ENCODE measurements at regions not wholly inside any gene's neighbourhood (a gene's known extent, or its start where the extent isn't known, plus 50 kb on each side); places are given as distances from the start of the nearest gene placed in this dataset.
"Not testable (repeated sequence)": the region's sequence is repeated elsewhere in the genome, so short reads cannot be mapped to it uniquely, and the experiment has no call there.

DNA sequence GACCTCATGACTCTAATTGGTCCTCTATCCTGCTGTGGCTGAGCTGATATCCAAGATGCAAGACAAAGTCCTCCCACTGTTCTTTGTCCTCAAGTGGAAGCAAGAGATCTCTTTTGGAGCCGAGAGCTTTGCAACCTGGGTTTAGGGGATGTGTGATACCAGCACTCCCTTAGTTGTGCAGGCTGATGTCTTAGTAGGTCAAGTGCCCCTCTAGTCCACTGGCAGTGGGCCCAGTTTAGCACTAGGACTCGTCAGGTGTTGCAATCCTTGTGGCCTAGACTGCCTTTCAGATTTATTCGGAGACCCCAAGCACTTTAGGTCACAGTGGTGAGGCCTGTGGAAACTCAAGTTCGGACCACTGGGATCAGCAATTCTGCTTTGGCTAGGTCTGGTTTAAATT is 64.0 kb downstream of the GPRASP3 start:
- DNase-seq: no peak

- DNase-seq: no peak
Measured at GRCh38 chrX:102787283-102787682, 66.7 kb downstream of the GPRASP3 start.

GRCh38 chrX:102808336-102808735 is 87.8 kb downstream of the GPRASP3 start:
- DNase-seq: no peak

- not testable (repeated sequence) for DNase-seq
Measured at GRCh38 chrX:102818269-102818668, 97.7 kb downstream of the GPRASP3 start.

- no peak for DNase-seq
Measured at GRCh38 chrX:102832661-102833060, 104.4 kb upstream of the RAB40AL start.

DNA sequence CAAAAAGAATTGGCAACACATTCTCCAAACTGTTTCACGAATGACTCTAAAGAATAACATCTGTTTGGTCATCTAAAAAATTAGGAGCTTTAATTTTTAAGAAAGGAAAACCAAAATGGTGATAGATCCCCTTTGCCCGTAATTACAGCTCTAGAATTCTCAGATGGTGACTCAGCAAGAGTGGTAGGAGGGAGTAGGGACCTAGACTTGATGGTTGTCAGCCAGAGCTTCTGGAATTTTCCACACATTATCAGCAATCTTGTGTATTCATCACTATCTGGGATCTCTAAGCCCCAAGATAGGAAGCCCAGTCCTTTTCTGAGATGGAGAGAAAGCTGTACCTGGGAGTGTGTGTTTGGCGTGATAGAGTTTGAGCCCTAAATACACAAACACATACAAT is 103.9 kb upstream of the RAB40AL start:
- no peak for DNase-seq

DNA sequence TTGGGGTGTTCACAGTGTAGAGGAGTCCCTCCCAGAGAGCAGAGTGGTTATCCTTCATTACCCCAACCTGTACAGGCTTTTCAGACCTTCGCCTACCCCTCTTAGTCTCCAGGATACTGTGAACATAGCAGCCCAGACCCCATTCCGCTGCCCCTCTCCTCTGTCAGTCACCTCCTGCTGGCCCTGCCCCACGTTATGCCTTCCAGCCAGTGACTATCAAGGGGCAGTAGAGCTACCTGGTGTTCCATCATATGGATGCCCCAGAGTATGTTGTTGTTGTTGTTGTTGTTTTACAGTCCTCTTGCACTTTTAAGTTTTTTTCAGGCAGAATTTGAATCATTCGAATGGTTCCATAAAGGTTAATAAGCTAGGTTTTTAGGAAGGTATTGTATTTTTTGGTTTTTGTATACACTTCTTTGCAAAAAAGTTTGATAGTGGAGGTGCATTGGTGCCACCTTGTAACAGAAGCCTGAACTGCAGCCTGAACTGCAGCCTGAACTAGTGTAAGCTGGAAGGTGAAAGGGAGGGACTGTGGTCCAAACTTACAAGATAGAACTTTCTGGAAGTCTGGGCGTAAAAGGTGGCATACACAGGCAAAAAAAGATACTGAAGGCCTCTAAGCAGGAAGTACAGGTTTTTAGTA is 101.4 kb upstream of the RAB40AL start:
- peak; percentile 7 for DNase-seq

- no peak for DNase-seq
Measured at GRCh38 chrX:102837847-102838246, 99.2 kb upstream of the RAB40AL start.

DNA sequence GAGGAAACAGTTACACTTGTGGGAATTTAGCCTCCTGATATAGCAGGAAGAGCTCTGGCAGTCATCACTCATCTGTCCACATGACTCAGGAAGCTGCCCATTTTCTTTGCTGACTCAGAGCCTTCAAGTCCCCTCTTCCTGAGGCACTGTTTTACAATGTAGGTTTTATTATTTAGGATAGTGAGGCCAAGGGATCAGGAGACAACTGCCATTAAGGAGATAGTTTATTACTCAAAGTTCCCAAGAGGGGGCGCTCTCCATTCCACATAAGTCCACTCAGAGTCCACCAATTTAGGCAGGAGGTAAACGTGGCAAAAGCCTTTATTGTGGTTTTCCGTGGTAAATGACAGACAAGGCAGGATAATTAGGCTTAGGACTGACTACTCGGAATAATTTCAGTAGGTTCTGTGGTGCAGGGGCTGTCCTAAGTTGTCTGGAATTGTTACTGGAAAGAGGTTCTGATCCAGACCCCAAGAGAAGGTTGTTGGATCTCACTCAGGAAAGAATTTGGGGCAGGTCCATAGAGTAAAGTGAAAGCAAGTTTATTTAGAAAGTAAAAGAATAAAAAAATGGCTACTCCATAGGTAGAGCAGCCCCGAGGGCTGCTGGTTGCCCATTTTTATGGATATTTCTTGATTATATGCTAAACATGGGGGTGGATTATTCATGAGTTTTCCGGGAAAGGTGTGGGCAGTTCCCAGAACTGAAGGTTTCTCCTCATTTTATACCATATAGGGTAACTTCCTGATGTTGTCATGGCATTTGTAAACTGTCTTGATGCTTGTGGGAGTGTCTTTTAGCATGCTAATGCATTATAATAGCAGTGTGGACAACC is 96.0 kb upstream of the RAB40AL start:
- no peak for DNase-seq

DNA sequence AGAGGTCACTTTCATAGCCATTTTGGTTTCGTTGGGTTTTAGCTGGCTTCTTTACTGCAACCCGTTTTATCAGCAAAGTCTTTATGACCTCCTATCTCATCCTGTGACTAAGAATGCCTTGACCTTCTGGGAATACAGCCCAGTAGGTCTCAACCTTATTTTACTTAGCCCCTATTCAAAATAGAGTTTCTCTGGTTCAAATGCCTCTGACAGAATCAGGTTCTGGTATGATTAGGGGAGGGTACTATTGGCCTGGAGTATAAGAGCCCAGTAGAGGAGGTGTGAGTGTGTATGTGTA is 95.4 kb upstream of the RAB40AL start:
- DNase-seq: no peak

GRCh38 chrX:102845020-102845419 is 92.1 kb upstream of the RAB40AL start:
- DNase-seq: no peak

- DNase-seq: no peak
Measured at GRCh38 chrX:102846544-102847236, 90.4 kb upstream of the RAB40AL start.

DNA sequence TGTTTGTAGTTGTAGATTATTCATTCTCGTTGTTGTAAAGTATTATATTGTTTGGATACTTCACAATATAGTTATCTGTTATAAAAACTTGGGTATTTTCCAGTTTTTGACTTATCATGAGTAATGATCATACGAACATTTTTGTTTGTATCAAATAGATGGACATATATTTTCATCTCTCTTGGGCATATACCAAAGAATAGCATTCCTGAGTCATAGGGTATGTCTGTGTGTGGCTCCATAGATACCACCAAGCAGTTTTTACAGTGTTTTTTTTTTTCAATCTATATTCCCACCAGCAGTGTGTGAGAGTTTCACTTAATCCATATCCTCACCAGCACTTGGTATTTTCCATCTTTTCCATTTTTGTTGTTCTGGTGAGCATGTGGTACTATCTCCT is 89.7 kb upstream of the RAB40AL start:
- DNase-seq: no peak

GRCh38 chrX:102849396-102849795 is 87.7 kb upstream of the RAB40AL start:
- no peak for DNase-seq

GRCh38 chrX:102858826-102859549 is 78.1 kb upstream of the RAB40AL start:
- DNase-seq: not testable (repeated sequence)

- DNase-seq: no peak
Measured at GRCh38 chrX:102859550-102859871, 77.6 kb upstream of the RAB40AL start.

- no peak for DNase-seq
Measured at GRCh38 chrX:102860235-102860634, 76.8 kb upstream of the RAB40AL start.

DNA sequence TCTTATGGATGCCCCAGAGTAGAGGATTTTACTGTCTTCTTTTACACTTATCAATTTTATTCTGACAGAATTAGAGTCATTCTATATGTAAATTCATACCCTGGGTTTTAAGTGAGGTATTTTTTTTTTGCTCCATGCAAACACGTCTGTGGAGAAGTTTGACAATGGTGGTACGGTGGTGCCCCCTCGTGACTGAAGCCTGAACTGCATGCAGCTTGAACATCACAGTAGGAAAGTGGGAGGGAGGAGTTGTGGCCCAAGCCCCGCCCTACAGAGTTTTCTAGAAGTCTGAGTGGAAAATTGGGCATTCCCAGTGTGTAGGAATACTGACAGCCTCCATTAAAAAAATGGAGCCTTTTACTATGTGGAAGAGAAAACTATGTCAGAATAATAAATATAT is 73.3 kb upstream of the RAB40AL start:
- peak; percentile 81 for DNase-seq

DNA sequence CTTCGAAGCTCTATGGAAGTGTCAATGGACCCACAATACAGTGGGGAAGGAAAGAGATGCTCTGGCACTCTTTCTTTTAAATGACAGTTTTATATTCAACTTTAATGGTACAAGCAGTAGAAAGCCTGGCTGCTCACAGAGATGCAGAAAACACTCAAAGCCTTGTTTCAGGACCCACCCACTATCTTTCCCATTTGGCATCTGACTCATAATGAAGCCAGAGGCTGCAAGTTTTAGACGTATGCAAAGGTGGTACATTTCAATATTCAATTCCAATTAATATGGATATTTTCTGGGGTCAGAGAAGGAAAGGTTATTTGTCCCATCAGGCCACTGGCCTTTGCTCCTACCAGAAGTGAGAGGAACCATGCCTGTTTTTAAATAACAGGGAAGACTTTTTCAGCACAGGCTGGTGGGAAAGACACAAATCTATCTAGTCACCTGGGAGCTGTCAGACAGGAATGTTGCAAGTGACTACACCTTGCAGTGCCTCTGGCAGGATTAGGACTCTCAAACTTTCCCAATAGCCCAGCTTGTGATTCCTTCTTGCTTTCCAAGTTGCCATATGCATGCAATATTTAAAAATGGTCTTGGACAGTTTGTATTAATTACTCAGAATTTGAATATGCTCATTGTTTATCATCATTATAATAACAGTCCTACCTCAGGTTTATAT is 70.0 kb upstream of the RAB40AL start:
- no peak for DNase-seq

- no peak for DNase-seq
Measured at GRCh38 chrX:102883491-102883890, 53.6 kb upstream of the RAB40AL start.

Measured in muscle of arm (tissue), 1 donor.